ENCODE measurements at regions not wholly inside any gene's neighbourhood (a gene's known extent, or its start where the extent isn't known, plus 50 kb on each side); places are given as distances from the start of the nearest gene placed in this dataset.

- Histone ChIP-seq H3K9me3 (no peaks in the 10 kb centered on the region), H3K27me3 (no peaks in the 10 kb centered on the region), H3K4me1 (peaks cover 15% of the 10 kb centered on the region), H3K4me3 (no peak overlapping the region), H3K27ac (no peak overlapping the region), H3K36me3 (no peaks in the 10 kb centered on the region)
- DNase-seq (ENCODE audit: low spot score in 2 of 2), result no peak
- TF ChIP-seq POLR2AphosphoS5 (IDR thresholded peaks at IDR 0.05) (no peak), EP300 (IDR thresholded peaks at IDR 0.05) (no peak), POLR2A (IDR thresholded peaks at IDR 0.05) (no peak), CTCF (IDR thresholded peaks at IDR 0.05) (no peak)
- WGBS, result 94% methylated on average over 14 of the region's 14 CpGs
These were observed 65.1 kb upstream of the METRNL start for GRCh38 chr17:83014297-83014696.

- no peak overlapping the region for H3K27ac ChIP-seq
- peaks cover 8% of the 10 kb centered on the region for H3K4me1 ChIP-seq
- WGBS, result 93% methylated on average over 33 of the region's 33 CpGs
- no peak for TF ChIP-seq POLR2AphosphoS5 (IDR thresholded peaks at IDR 0.05)
- no peak for TF ChIP-seq EP300 (IDR thresholded peaks at IDR 0.05)
- TF ChIP-seq CTCF (IDR thresholded peaks at IDR 0.05), result no peak
- H3K9me3 ChIP-seq, result no peaks in the 10 kb centered on the region
- DNase-seq (ENCODE audit: low spot score in 2 of 2), result no peak
- no peaks in the 10 kb centered on the region for H3K27me3 ChIP-seq
- H3K4me3 ChIP-seq, result no peak overlapping the region
- H3K36me3 ChIP-seq, result no peaks in the 10 kb centered on the region
These were observed 64.2 kb upstream of the METRNL start for GRCh38 chr17:83014940-83015910.

GRCh38 chr17:83018658-83019193, 60.7 kb upstream of the METRNL start:
- Histone ChIP-seq H3K4me3 (no peak overlapping the region), H3K27me3 (no peaks in the 10 kb centered on the region), H3K9me3 (no peaks in the 10 kb centered on the region), H3K4me1 (no peaks in the 10 kb centered on the region), H3K36me3 (peaks cover under 1% of the 10 kb centered on the region), H3K27ac (no peak overlapping the region)
- WGBS, result 91% methylated on average over 17 of the region's 23 CpGs
- no peak for TF ChIP-seq POLR2AphosphoS5 (IDR thresholded peaks at IDR 0.05)
- TF ChIP-seq EP300 (IDR thresholded peaks at IDR 0.05), result no peak
- TF ChIP-seq CTCF (IDR thresholded peaks at IDR 0.05), result no peak
- no peak for TF ChIP-seq POLR2A (IDR thresholded peaks at IDR 0.05)
- DNase-seq (ENCODE audit: low spot score in 2 of 2), result no peak

GRCh38 chr17:83019376-83019775, 60.0 kb upstream of the METRNL start:
- Histone ChIP-seq H3K27me3 (no peaks in the 10 kb centered on the region), H3K4me1 (no peaks in the 10 kb centered on the region), H3K4me3 (no peak overlapping the region), H3K36me3 (peaks cover 7% of the 10 kb centered on the region), H3K27ac (no peak overlapping the region), H3K9me3 (no peaks in the 10 kb centered on the region)
- 83% methylated on average over 10 of the region's 10 CpGs for WGBS
- DNase-seq (ENCODE audit: low spot score in 2 of 2), result no peak
- TF ChIP-seq POLR2AphosphoS5 (IDR thresholded peaks at IDR 0.05) (no peak), EP300 (IDR thresholded peaks at IDR 0.05) (no peak), CTCF (IDR thresholded peaks at IDR 0.05) (no peak), POLR2A (IDR thresholded peaks at IDR 0.05) (no peak)

GRCh38 chr17:83024218-83024971, 55.0 kb upstream of the METRNL start:
- Histone ChIP-seq H3K27ac (no peak overlapping the region), H3K4me3 (no peak overlapping the region), H3K9me3 (no peaks in the 10 kb centered on the region), H3K4me1 (no peaks in the 10 kb centered on the region), H3K27me3 (no peaks in the 10 kb centered on the region), H3K36me3 (peaks cover 14% of the 10 kb centered on the region)
- WGBS, result 92% methylated on average over 28 of the region's 43 CpGs
- DNase-seq (ENCODE audit: low spot score in 2 of 2), result no peak
- no peak for TF ChIP-seq POLR2A (IDR thresholded peaks at IDR 0.05)

All from suprapubic skin (tissue), 4 donors.